GM11168 (cell line): ENCODE measurements at regions not wholly inside any gene's neighbourhood (a gene's known extent, or its start where the extent isn't known, plus 50 kb on each side); places are given as distances from the start of the nearest gene placed in this dataset.

Source experiments
- in situ Hi-C: fragments of 300-500 bp; cut with MboI; formaldehyde crosslinking; loops from one replicate; pipeline ENCODE4 v1.12.0; 2022; ENCODE audit warnings: low sequenced_read_pairs; ENCODE audit not compliant: unreplicated experiment

GRCh38 chr17:14780097-14780651 is 479.3 kb downstream of the HS3ST3B1 start:
- in situ Hi-C loops, result no loop called here

- in situ Hi-C loops, result no loop called here
Observed at GRCh38 chr17:14779241-14779640, 478.4 kb downstream of the HS3ST3B1 start.

GRCh38 chr17:14777291-14777690 is 476.4 kb downstream of the HS3ST3B1 start:
- in situ Hi-C loops, result no loop called here

GRCh38 chr17:14776791-14777190 is 475.9 kb downstream of the HS3ST3B1 start:
- in situ Hi-C loops, result no loop called here

- in situ Hi-C loops, result no loop called here
Observed at GRCh38 chr17:14775731-14776492, 475.0 kb downstream of the HS3ST3B1 start.

- in situ Hi-C loops, result no loop called here
Observed at GRCh38 chr17:14774774-14775173, 473.9 kb downstream of the HS3ST3B1 start.

GRCh38 chr17:14772776-14773175 is 471.9 kb downstream of the HS3ST3B1 start:
- in situ Hi-C loops, result no loop called here

GRCh38 chr17:14771543-14771942 is 470.7 kb downstream of the HS3ST3B1 start:
- in situ Hi-C loops, result no loop called here

- in situ Hi-C loops, result no loop called here
Observed at GRCh38 chr17:14768923-14769322, 468.0 kb downstream of the HS3ST3B1 start.

GRCh38 chr17:14762736-14763479 is 462.0 kb downstream of the HS3ST3B1 start:
- in situ Hi-C loops, result no loop called here

- in situ Hi-C loops, result no loop called here
Observed at GRCh38 chr17:14760719-14761411, 460.0 kb downstream of the HS3ST3B1 start.

GRCh38 chr17:14760212-14760611 is 459.3 kb downstream of the HS3ST3B1 start:
- in situ Hi-C loops, result no loop called here

- in situ Hi-C loops, result no loop called here
Observed at GRCh38 chr17:14759325-14759724, 458.4 kb downstream of the HS3ST3B1 start.

GRCh38 chr17:14756479-14756878 is 455.6 kb downstream of the HS3ST3B1 start:
- in situ Hi-C loops, result no loop called here

GRCh38 chr17:14755002-14755401 is 454.1 kb downstream of the HS3ST3B1 start:
- in situ Hi-C loops, result no loop called here

- in situ Hi-C loops, result no loop called here
Observed at GRCh38 chr17:14753383-14753782, 452.5 kb downstream of the HS3ST3B1 start.

GRCh38 chr17:14752011-14752410 is 451.1 kb downstream of the HS3ST3B1 start:
- in situ Hi-C loops, result no loop called here

GRCh38 chr17:14750866-14751265 is 450.0 kb downstream of the HS3ST3B1 start:
- in situ Hi-C loops, result no loop called here

- in situ Hi-C loops, result no loop called here
Observed at GRCh38 chr17:14749269-14749668, 448.4 kb downstream of the HS3ST3B1 start.

GRCh38 chr17:14748036-14748710 is 447.3 kb downstream of the HS3ST3B1 start:
- in situ Hi-C loops, result no loop called here
